ENCODE measurements at regions not wholly inside any gene's neighbourhood (a gene's known extent, or its start where the extent isn't known, plus 50 kb on each side); places are given as distances from the start of the nearest gene placed in this dataset.

GRCh38 chrX:9280831-9281230 is 184.0 kb upstream of the TBL1X start:
- no peak overlapping the region for H3K27ac ChIP-seq
- no peak overlapping the region for H3K4me3 ChIP-seq
- TF ChIP-seq CTCF (IDR thresholded peaks at IDR 0.05) (no peak), POLR2AphosphoS5 (IDR thresholded peaks at IDR 0.05) (no peak), EP300 (IDR thresholded peaks at IDR 0.05; ENCODE audit: low read depth) (no peak), POLR2A (IDR thresholded peaks at IDR 0.05) (no peak)
- no peaks in the 10 kb centered on the region for H3K27me3 ChIP-seq
- WGBS, 2 donors (ENCODE audit: low coverage in 1 of 2) = 33 to 80% methylated on average over 1 to 6 of the region's 6 CpGs
- H3K4me1 ChIP-seq = no peaks in the 10 kb centered on the region
- DNase-seq = no peak
- no peaks in the 10 kb centered on the region for H3K9me3 ChIP-seq
- H3K36me3 ChIP-seq = no peaks in the 10 kb centered on the region
- in situ Hi-C loops (cut with MboI; ENCODE audit: low pct_ligation_motif_present in 1 of 4, low pct_unique_long_range_greater_than_20kb in 1 of 4, low sequenced_read_pairs in 3 of 4) (no loop called here), intact Hi-C loops (cut with DNase I; ENCODE audit: low total_unique reads) (no loop called here)

- intact Hi-C loops (cut with DNase I; ENCODE audit: low total_unique reads) (no loop called here), in situ Hi-C loops (cut with MboI; ENCODE audit: low pct_ligation_motif_present in 1 of 4, low pct_unique_long_range_greater_than_20kb in 1 of 4, low sequenced_read_pairs in 3 of 4) (no loop called here)
- WGBS, 2 donors (ENCODE audit: low coverage in 1 of 2) = 62 to 83% methylated on average over 2 of the region's 2 CpGs
- H3K4me1 ChIP-seq = no peaks in the 10 kb centered on the region
- H3K27me3 ChIP-seq = no peaks in the 10 kb centered on the region
- no peaks in the 10 kb centered on the region for H3K36me3 ChIP-seq
- H3K27ac ChIP-seq = no peak overlapping the region
- no peaks in the 10 kb centered on the region for H3K9me3 ChIP-seq
- TF ChIP-seq EP300 (IDR thresholded peaks at IDR 0.05; ENCODE audit: low read depth) (no peak), CTCF (IDR thresholded peaks at IDR 0.05) (no peak), POLR2AphosphoS5 (IDR thresholded peaks at IDR 0.05) (no peak)
- DNase-seq = no peak
- H3K4me3 ChIP-seq = no peak overlapping the region
Measured at GRCh38 chrX:9282325-9282724, 182.5 kb upstream of the TBL1X start.

- no peak for TF ChIP-seq POLR2A (IDR thresholded peaks at IDR 0.05)
- no peaks in the 10 kb centered on the region for H3K9me3 ChIP-seq
- no peaks in the 10 kb centered on the region for H3K27me3 ChIP-seq
- H3K36me3 ChIP-seq = no peaks in the 10 kb centered on the region
- in situ Hi-C loops (cut with MboI; ENCODE audit: low pct_ligation_motif_present in 1 of 4, low pct_unique_long_range_greater_than_20kb in 1 of 4, low sequenced_read_pairs in 3 of 4) (no loop called here), intact Hi-C loops (cut with DNase I; ENCODE audit: low total_unique reads) (no loop called here)
- no peak overlapping the region for H3K27ac ChIP-seq
- H3K4me1 ChIP-seq = no peaks in the 10 kb centered on the region
- WGBS, 2 donors (ENCODE audit: low coverage in 1 of 2) = 60 to 62% methylated on average over 1 to 7 of the region's 7 CpGs
- no peak for DNase-seq
- no peak overlapping the region for H3K4me3 ChIP-seq
Measured at GRCh38 chrX:9285342-9285771, 179.5 kb upstream of the TBL1X start.

GRCh38 chrX:9286234-9286633 is 178.6 kb upstream of the TBL1X start:
- intact Hi-C loops (cut with DNase I; ENCODE audit: low total_unique reads) (no loop called here), in situ Hi-C loops (cut with MboI; ENCODE audit: low pct_ligation_motif_present in 1 of 4, low pct_unique_long_range_greater_than_20kb in 1 of 4, low sequenced_read_pairs in 3 of 4) (no loop called here)
- TF ChIP-seq EP300 (IDR thresholded peaks at IDR 0.05; ENCODE audit: low read depth) = no peak
- no peak for TF ChIP-seq CTCF (IDR thresholded peaks at IDR 0.05)
- no peak for TF ChIP-seq POLR2A (IDR thresholded peaks at IDR 0.05)
- TF ChIP-seq POLR2AphosphoS5 (IDR thresholded peaks at IDR 0.05) = no peak
- Histone ChIP-seq H3K27me3 (no peaks in the 10 kb centered on the region), H3K4me1 (no peaks in the 10 kb centered on the region), H3K36me3 (no peaks in the 10 kb centered on the region), H3K9me3 (no peaks in the 10 kb centered on the region), H3K4me3 (no peak overlapping the region), H3K27ac (no peak overlapping the region)
- no peak for DNase-seq
- WGBS, 2 donors (ENCODE audit: low coverage in 1 of 2) = 78% methylated on average over 3 of the region's 3 CpGs; no CpG with 5 or more reads in 1 of the 2 donors

DNA sequence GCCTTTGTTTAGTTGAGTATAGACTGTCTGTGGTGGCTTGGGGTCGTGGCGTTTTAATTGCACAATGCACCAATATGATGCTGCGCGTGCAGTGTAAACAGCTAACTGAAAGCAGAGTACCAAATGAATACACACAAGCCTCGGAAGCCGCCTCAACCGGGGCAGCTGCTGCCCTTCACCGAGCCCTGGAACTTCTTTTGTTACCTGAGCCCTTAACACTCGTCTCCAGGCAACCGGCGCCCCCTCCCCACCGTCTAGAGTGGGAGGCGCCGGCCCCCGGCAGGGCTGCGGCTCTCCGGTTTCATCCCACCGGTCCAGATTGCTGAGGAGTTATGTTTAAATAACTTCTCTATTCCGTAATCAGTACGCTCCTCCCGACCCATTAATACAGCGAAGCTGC is 173.2 kb upstream of the TBL1X start:
- in situ Hi-C loops (cut with MboI; ENCODE audit: low pct_ligation_motif_present in 1 of 4, low pct_unique_long_range_greater_than_20kb in 1 of 4, low sequenced_read_pairs in 3 of 4) (no loop called here), intact Hi-C loops (cut with DNase I; ENCODE audit: low total_unique reads) (no loop called here)
- H3K27me3 ChIP-seq = no peaks in the 10 kb centered on the region
- no peaks in the 10 kb centered on the region for H3K4me1 ChIP-seq
- no peak overlapping the region for H3K27ac ChIP-seq
- no peaks in the 10 kb centered on the region for H3K9me3 ChIP-seq
- no peak for DNase-seq
- 34 to 70% methylated on average over 4 to 22 of the region's 22 CpGs for WGBS, 2 donors (ENCODE audit: low coverage in 1 of 2)
- TF ChIP-seq CTCF (IDR thresholded peaks at IDR 0.05) = no peak
- TF ChIP-seq POLR2A (IDR thresholded peaks at IDR 0.05) = no peak
- no peak for TF ChIP-seq POLR2AphosphoS5 (IDR thresholded peaks at IDR 0.05)
- no peak for TF ChIP-seq EP300 (IDR thresholded peaks at IDR 0.05; ENCODE audit: low read depth)
- no peak overlapping the region for H3K4me3 ChIP-seq
- H3K36me3 ChIP-seq = no peaks in the 10 kb centered on the region
